NT2/D1 (cell line): ENCODE measurements at regions not wholly inside any gene's neighbourhood (a gene's known extent, or its start where the extent isn't known, plus 50 kb on each side); places are given as distances from the start of the nearest gene placed in this dataset.
"Not testable (repeated sequence)": the region's sequence is repeated elsewhere in the genome, so short reads cannot be mapped to it uniquely, and the experiment has no call there.

Source experiments
- DNase-seq: peaks from one replicate; pipeline ENCODE4 v3.0.0-alpha.2; 2011; ENCODE audit warnings: low read depth, low spot score
- H3K27me3 ChIP-seq: 2 replicates; pipeline ENCODE4 v1.6.0; 2011; ENCODE audit warnings: mild to moderate bottlenecking; ENCODE audit not compliant: insufficient read length, insufficient read depth
- H3K36me3 ChIP-seq: 2 replicates; pipeline ENCODE4 v1.6.1; 2011; ENCODE audit warnings: mild to moderate bottlenecking, low read length, mixed read lengths; ENCODE audit not compliant: insufficient read depth, insufficient read length
- H3K4me1 ChIP-seq: 2 replicates; pipeline ENCODE4 v1.5.1; 2011; ENCODE audit not compliant: insufficient read depth, insufficient read length
- H3K4me3 ChIP-seq: 2 replicates; pipeline ENCODE4 v1.5.1; 2011; ENCODE audit warnings: low read depth; ENCODE audit not compliant: insufficient read length
- H3K9ac ChIP-seq: 2 replicates; pipeline ENCODE4 v1.6.0; 2011; ENCODE audit warnings: low read depth; ENCODE audit not compliant: insufficient read length
- H3K9me3 ChIP-seq: 2 replicates; pipeline ENCODE4 v1.5.1; 2011; ENCODE audit warnings: mild to moderate bottlenecking, low read length; ENCODE audit not compliant: insufficient read depth
- SUZ12 ChIP-seq: IDR thresholded peaks from 2 replicates; pipeline ENCODE4 v1.6.1; 2011; ENCODE audit not compliant: insufficient read length, insufficient read depth; ENCODE audit errors: extremely low read depth
- YY1 ChIP-seq: IDR thresholded peaks from 2 replicates; pipeline ENCODE4 v1.6.1; 2011; ENCODE audit not compliant: insufficient read length, insufficient read depth
- ZNF274 ChIP-seq: IDR thresholded peaks from 2 replicates; pipeline ENCODE4 v1.6.1; 2011; ENCODE audit warnings: mild to moderate bottlenecking, low read depth, low read length

- Histone ChIP-seq H3K4me1 (no peaks in the 10 kb centered on the region), H3K9me3 (no peaks in the 10 kb centered on the region), H3K4me3 (no peak overlapping the region), H3K27me3 (no peaks in the 10 kb centered on the region), H3K36me3 (no peaks in the 10 kb centered on the region), H3K9ac (no peak overlapping the region)
- no peak for DNase-seq
- TF ChIP-seq YY1 (no peak), SUZ12 (no peak), ZNF274 (no peak)
These were observed 478.7 kb downstream of the HTR1B start for GRCh38 chr6:76984572-76984971.

DNA sequence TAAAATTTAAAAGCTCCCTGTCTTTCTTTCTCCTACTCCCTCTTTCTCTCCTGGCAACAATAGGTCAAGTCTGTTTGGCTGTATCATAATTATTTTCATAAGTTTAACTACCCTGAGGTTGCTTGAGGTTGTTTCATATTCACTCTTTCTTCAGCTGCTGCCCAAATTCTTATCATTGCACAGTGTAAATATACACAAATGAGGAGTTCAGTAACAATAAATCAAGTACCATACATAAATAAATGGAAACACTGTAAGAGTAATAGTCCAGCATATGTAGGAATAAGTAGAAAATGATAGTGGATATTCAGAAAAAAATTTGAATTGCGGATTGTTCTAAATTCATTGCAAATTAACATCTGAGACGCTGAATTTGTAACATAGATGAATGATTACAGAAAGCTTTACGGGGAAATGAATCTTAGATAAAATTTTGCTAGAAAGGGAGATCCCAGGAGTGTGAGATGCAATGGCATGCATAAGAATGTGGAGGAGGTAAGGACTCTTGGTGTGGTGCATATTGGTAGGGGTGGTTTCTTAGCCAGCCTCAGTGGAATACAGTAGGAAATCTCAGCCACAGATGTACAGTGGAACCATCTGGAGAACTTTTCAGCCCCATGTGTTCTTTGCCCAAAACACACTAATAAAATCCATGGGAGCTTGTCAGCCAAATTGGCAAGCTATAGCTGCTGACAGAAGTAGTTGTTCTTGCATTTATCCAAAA lies 480.7 kb downstream of the HTR1B start:
- no peaks in the 10 kb centered on the region for H3K4me1 ChIP-seq
- no peaks in the 10 kb centered on the region for H3K36me3 ChIP-seq
- H3K4me3 ChIP-seq: no peak overlapping the region
- no peak for DNase-seq
- H3K9me3 ChIP-seq: no peaks in the 10 kb centered on the region
- no peaks in the 10 kb centered on the region for H3K27me3 ChIP-seq
- TF ChIP-seq SUZ12: no peak
- no peak for TF ChIP-seq YY1
- no peak overlapping the region for H3K9ac ChIP-seq

DNA sequence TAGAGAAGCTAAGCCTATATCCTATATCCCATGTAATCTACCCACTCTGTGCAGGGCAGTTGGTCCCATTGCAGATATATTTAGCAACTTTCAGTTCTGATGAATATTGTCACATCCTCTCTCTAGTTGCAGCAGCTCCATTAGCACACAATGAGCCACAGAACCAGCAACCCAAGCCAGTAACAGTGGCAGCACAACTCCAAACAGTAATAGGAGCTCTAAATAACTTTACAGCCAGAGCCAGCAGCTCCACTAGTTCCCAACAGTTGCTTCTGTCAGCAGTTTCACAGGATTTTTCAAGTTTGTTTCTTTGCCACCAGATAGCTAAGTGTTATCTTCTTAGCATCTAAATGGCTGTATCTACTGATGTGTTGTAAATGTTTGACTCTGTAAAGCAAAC lies 490.8 kb downstream of the HTR1B start:
- Histone ChIP-seq H3K4me1 (no peaks in the 10 kb centered on the region), H3K27me3 (no peaks in the 10 kb centered on the region), H3K4me3 (no peak overlapping the region), H3K9ac (no peak overlapping the region), H3K9me3 (no peaks in the 10 kb centered on the region), H3K36me3 (no peaks in the 10 kb centered on the region)
- no peak for DNase-seq
- TF ChIP-seq YY1 (no peak), SUZ12 (no peak), ZNF274 (no peak)

DNA sequence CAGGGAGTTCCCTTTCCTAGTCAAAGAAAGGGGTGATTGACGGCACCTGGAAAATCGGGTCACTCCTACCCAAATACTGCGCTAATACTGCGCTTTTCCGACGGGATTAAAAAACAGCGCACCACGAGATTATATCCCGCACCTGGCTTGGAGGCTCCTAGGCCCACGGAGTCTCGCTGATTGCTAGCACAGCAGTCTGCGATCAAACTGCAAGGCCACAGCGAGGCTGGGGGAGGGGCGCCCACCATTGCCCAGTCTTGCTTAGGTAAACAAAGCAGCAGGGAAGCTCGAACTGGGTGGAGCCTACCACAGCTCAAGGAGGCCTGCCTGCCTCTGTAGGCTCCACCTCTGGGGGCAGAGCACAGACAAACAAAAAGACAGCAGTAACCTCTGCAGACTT lies 504.1 kb downstream of the HTR1B start:
- H3K4me3 ChIP-seq, DNase-seq, H3K36me3 ChIP-seq, H3K27me3 ChIP-seq, H3K9ac ChIP-seq, H3K4me1 ChIP-seq, H3K9me3 ChIP-seq: not testable (repeated sequence)

DNA sequence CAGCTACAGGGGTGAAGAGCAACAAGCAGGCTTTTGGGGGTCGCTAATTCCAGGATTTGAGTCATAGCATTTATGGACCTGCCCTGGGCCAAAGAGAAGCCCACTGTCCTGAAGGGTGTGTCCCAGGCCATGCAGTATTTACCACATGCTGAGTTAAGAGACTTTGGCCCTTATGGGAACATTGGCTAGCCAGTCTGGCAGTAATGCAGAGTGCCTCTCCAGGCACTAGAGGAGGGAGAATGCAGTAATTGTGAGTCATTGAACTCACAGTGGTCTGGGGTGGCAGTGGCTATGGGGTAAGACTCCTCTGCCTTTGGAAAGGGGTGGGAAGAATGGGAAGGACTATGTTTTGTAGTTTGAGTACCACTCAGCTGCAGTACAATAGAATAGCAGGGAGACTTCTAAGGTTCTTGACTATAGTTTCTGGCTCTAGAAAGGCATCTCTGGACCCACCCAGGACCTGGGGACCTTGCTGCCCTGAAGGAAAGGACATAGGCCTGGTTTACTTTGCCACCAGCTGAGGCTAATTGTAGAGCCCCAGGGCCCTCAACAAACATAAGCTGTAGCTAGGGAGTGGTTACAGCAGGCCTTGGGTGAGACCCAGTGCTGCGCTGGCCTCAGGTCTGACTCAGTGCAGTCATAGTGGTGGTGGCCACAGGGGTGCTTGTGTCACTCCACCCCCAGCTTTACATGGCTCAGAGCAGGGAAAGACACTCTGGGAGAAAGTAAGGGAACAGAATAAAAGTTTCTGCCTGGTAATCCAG lies 520.9 kb downstream of the HTR1B start:
- Histone ChIP-seq H3K27me3 (no peaks in the 10 kb centered on the region), H3K36me3 (no peaks in the 10 kb centered on the region), H3K4me3 (no peak overlapping the region), H3K9ac (no peak overlapping the region), H3K4me1 (no peaks in the 10 kb centered on the region), H3K9me3 (no peaks in the 10 kb centered on the region)
- TF ChIP-seq YY1: no peak
- TF ChIP-seq ZNF274: no peak
- TF ChIP-seq SUZ12: no peak
- DNase-seq: no peak

DNA sequence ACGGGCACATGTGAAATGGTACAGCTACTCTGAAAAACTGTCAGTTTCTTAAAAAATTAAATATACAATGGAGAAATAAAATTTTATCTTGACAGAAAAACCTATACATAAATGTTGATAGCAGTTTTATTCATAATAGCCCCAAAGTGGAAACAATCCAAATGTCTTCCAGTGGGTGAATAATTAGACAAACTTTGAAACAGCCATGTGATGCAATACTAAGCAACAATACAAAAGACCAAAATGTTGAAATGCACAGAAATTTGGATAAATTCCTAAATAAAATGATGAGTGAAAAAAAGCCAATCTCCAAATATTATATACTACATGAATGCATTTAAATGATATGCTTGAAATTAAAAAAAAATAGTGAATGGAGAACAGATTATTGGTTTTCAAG lies 523.1 kb downstream of the HTR1B start:
- TF ChIP-seq YY1 (no peak), SUZ12 (no peak)
- Histone ChIP-seq H3K4me1 (no peaks in the 10 kb centered on the region), H3K36me3 (no peaks in the 10 kb centered on the region), H3K9me3 (no peaks in the 10 kb centered on the region), H3K27me3 (no peaks in the 10 kb centered on the region), H3K9ac (no peak overlapping the region), H3K4me3 (no peak overlapping the region)
- no peak for DNase-seq

- no peaks in the 10 kb centered on the region for H3K9me3 ChIP-seq
- H3K4me3 ChIP-seq: no peak overlapping the region
- no peaks in the 10 kb centered on the region for H3K36me3 ChIP-seq
- H3K27me3 ChIP-seq: no peaks in the 10 kb centered on the region
- no peak overlapping the region for H3K9ac ChIP-seq
- no peak for DNase-seq
- no peaks in the 10 kb centered on the region for H3K4me1 ChIP-seq
- no peak for TF ChIP-seq YY1
- no peak for TF ChIP-seq SUZ12
- TF ChIP-seq ZNF274: no peak
These were observed 548.6 kb downstream of the HTR1B start for GRCh38 chr6:76914737-76915136.

- not testable (repeated sequence) for H3K27me3 ChIP-seq, H3K4me3 ChIP-seq, H3K36me3 ChIP-seq, DNase-seq, H3K9ac ChIP-seq, H3K4me1 ChIP-seq
- H3K9me3 ChIP-seq: peaks cover 11% of the 10 kb centered on the region; the same call in 1 of the 2 replicates
These were observed 557.8 kb downstream of the HTR1B start for GRCh38 chr6:76905541-76905940.
